NCI-H82 (cell line): ENCODE measurements at regions not wholly inside any gene's neighbourhood (a gene's known extent, or its start where the extent isn't known, plus 50 kb on each side); places are given as distances from the start of the nearest gene placed in this dataset.
A peak's percentile ranks its signal among the peaks of the same experiment; 100 is the strongest.

ENCODE experiments used
- DNase-seq: peaks from one replicate; lab custom pipeline; 2025; lab: John Stamatoyannopoulos, UW

DNA sequence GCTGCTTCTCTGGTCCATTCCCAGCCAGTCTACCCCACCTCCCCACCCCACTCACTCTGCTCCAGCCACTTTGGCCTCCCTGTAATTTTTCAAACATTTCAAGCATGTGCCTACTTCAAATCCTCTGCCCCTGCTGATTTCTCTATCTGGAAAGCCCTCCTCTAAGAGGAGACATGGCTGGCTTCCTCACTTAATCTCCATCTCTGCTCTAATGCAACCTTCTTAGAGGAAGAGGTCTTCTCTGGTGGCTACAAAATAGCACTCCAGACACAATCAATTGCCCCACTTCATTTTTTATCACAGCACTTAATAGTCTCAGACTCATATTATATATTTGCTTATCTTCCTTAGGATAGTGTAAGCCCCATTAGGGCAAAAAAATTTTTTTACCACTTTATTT, 161.1 kb upstream of the SLC39A10 start:
- no peak for DNase-seq

DNA sequence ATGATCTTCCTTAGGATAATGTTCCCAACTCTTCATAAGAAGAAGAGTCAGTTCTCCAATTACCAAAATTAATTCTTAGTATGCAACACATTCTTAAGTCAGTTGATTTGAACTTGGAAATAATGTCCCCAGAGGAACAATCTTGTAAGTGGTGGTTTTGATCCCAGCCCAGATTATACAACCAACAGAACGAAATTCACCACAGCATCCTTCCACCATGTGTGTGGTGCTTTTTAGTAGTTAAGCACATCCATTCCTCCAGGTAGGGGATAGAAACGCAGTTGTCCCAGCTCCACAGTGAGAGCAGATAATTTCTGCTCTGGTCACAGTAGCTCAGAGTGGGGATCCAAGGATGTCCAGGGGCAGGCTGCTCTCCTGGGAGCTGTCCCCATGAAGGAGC, 161.7 kb upstream of the SLC39A10 start:
- no peak for DNase-seq

DNA sequence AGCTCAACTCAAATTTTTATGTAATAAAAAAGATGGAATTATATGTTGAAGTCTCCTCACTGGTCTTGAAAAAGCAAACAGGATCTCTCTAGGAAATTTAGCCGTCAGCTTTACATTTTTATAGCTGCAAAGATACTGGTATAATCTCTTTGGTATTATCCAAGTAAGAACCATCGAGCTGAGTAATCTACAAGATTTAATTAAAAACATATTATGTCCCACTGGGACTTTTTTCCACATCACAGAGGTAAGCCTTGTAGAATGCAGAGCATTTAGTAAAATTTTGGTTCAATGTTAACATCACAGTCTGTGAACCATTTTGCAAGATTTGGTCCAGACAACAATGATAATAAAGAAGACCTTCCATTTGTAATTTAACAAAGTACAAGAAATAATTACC, 162.6 kb upstream of the SLC39A10 start:
- DNase-seq: no peak

DNA sequence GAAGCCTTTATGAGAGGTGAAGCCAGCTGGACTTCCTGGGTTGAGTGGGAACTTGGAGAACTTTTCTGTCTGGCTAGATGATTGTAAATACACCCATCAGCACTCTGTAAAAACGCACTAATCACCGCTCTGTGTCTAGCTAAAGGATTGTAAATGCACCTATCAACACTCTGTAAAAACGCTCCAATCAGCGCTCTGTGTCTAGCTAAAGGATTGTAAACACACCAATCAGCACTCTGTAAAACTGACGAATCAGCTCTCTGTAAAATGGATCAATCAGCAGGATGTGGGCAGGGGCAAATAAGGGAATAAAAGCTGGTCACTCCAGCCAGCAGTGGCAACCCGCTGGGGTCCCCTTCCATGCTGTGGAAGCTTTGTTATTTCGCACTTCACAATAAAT, 163.6 kb upstream of the SLC39A10 start:
- no peak for DNase-seq

DNA sequence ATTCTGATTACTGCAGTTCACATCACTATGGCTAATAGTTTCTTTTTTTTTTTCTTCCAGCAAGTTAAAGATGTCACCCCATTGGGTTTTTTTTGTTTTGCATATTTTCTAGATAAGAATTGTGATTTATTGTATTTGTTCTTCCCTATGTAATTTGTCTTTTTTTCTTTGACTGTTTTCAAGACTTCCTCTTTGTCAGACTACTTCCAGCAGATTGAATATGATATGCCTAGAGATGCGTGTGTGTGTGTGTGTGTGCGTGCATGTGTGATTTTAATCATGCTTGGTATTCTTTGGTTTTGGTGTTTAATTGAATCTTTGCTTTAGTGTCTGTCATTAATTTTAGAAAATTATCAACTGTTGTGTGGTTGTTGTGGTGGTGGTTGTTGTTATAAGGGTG, 166.7 kb upstream of the SLC39A10 start:
- no peak for DNase-seq

DNA sequence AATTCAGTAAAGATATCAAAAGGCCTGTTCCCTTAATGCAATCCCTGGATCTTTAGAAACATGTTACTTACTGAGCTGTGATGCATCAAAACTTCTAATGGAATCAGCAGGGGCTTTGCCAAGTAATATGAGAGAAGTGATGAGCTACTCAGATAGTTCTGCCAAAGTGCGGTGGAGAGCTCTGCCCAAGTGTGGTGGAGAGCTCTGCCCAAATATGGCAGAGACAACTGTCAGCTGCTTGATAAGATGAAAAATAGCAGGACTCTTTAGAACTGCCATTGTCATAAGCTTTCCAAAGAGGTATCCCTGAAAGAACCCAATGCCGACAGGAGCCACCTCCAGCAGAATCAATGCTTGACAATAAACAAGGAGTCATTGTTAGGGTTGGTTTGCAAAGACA, 167.9 kb upstream of the SLC39A10 start:
- no peak for DNase-seq

DNA sequence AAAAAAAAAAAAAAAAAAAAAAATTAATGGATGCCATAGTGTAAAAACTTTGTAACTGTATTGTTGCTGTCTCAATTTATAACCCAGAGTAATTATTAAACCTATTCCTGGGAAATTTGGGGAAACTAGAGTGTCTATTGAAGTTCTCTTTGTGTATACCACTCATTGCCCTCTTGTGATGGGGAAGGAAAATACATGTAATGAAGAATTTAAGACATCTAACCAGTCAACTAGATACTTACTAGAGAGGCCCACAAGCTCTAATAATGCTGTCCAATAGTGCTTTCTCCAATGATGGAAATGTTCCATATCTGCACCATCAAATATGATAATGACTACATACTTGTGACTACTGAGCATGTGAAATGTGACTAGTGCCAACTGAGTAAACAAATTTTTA, 168.5 kb upstream of the SLC39A10 start:
- DNase-seq: no peak

DNA sequence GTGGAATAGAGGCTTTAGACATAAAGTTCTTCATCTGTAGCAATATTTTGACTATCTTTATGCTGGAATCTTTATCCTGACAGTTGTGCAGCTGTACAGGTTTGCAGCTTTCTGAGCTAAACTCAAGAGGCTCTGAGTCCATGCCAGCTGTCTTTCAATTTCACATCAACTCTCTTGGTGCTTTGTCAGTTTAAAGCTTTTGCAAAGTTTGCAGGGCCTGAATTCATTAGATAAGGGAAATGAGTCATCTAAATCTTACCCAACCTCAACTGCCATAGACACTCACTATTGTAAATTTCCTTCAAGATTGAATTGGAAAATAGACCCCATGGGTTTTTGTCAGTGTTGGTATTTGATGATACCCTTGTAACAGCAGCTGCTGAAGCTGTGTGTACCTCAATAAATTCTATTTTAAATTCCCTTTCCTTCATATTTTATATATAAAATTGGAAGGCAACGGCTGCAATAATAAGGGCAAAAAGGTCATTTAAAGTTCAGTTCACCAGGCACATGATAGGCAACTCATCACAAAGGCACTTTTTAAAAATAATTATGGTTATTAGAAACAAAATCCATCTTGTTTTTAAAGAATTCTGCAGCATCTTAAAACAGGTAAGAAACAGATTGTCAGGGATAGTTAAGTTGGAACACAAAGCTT, 169.9 kb upstream of the SLC39A10 start:
- DNase-seq: no peak

DNA sequence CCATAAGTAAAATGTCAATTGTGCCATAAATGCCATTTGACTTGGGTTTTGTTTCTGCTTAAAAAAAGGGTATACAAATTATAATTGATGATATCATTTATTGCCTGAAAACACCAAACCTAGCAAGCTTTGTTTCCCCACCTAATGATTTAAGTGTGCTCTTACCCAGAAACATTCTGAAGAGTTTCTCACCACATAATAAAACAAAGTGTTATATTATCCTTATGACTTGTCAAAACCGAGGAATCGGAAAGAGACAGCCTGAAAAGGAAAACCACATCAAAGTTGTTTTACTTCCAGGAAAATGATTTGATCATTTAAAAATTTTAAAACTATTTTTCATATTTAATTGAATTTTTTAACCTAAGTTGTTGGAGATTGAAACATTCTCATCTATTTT, 170.5 kb upstream of the SLC39A10 start:
- DNase-seq: no peak

DNA sequence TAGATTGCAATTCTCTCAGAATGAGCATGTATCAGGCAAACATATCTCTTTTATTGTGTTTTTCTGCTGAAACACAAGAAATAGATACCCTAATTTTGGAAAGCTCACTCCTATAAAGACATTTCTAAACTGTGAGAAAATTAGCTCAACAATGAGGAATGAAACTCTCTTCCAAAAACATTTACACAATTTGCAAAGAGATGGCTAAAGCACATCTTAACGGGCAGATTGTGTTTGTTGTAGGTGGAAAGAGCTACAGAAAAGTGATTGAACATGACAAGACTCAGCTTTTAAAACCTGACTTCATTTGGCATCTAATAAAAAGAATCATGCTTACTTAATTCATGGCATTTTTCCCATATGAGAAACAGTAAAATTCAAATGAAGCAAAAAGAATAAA, 175.0 kb upstream of the SLC39A10 start:
- no peak for DNase-seq

DNA sequence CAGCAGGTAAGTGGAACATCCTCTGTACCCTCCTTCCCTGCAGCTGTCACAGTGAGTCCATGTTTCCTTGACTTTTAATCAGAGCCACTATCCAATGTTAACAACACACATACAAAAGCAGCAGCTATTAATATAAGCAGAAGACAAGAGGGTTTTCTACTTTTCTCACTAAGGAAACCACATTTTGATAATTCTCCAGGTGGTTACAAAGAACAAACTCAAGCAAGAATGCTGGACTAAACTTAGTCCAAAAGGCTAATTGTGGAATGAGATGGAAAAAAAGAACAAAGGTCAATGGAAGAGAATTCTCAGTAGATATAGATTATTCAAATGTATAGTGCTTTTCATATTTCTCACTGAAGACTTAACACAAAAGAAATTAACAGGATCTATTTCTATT, 176.9 kb upstream of the SLC39A10 start:
- no peak for DNase-seq

DNA sequence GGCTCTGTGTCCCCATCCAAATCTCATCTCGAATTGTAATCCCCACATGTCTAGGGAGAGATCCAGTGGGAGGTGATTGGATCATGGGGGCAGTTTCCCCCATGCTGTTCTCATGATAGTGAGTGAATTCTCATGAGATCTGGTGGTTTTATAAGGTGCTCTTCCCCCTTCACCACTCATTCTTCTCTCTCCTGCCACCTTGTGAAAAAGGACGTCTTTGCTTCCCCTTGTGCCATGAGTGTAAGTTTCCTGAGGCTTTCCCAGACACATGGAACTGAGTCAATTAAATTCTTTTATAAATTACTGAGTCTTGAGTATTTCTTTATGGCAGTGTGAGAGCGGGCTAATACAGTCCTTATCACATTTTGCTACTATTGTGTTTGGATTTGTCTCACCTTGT, 177.6 kb upstream of the SLC39A10 start:
- DNase-seq: no peak

DNA sequence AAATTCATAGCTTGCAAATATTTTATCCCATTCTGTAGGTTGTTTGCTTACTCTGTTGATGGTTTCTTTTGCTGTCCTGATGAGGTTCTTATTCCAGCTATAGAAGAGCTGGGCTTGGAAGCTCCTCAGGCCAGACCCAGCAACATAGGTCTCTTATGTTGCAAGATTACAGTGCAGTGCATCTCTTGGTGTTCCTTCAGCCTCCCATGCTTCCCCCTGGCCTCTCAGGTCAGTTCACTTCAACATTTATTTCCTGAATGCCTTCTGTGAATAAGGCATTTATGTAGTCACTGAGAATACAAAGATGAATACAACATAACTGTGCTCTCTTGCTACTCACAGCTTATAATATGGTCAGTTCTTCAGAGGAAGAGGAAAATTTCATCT, 179.0 kb upstream of the SLC39A10 start:
- DNase-seq: no peak

DNA sequence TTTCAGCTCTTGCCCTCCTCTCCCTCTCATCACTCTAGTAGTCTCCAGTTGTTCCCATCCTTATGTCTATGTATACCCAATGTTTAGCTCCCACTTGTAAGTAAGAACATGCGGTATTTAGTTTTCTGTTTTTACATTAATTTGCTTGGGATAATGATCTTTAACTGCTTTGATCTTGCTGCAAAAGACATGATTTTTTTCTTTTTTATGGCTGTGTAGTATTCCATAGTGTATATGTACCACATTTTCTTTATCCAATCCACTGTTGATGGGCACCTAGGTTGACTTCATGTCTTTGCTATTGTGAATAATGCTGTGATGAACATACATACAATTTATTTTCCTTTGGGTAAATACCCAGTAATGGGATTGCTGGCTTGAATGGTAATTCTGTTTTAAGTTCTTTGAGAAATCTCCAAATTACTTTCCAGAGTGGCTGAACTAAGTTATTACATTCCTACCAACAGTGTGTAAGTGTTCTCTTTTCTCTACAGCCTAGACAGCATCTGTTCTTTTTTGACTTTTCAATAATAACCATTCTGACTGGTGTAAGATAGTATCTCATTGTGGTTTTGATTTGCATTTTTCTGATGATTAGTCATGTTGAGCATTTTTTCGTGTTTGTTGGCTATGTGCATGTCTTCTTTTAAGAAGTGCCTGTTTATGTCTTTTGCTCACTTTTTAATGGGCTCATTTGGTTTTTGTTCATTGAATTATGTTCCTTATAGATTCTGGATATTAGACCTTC, 179.6 kb upstream of the SLC39A10 start:
- DNase-seq: no peak

DNA sequence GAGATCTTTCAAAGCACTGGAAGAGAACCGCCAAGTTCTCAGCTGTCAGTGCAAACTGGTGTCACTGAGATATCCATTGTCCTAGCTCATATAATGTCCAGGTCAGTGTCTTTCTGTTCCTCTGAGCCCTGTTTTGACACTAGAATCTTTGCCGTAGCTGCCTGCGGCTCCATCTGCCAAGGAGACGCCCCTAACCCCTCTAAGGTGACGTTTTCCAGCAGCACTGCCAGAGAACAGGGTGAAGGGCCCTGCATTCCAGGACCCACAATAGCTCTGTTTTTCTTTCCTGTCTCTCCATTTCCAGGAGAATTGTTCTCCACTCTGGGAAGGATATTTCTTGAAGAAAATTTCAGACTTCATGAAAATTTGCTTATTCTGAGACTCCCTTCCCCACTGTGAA, 181.7 kb upstream of the SLC39A10 start:
- DNase-seq: no peak

DNA sequence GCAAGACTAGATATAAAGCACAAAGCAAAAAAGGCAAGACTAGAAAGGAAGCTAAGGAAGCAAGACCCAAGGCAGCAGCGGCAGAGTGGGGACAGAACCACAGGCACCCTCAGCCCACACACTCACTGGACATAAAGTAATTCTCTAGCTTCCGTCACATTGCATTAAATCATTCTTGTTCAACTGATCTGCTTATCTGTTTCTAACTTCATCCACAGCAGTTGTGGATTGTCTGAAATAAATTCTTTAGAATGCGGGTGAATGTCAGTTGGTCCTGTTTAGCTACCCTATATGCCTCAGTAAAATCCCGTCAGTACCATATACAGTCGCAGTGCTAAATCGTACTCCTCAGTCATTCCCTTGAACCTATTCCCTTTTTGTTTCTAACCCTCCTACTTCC, 183.2 kb upstream of the SLC39A10 start:
- DNase-seq: no peak

DNA sequence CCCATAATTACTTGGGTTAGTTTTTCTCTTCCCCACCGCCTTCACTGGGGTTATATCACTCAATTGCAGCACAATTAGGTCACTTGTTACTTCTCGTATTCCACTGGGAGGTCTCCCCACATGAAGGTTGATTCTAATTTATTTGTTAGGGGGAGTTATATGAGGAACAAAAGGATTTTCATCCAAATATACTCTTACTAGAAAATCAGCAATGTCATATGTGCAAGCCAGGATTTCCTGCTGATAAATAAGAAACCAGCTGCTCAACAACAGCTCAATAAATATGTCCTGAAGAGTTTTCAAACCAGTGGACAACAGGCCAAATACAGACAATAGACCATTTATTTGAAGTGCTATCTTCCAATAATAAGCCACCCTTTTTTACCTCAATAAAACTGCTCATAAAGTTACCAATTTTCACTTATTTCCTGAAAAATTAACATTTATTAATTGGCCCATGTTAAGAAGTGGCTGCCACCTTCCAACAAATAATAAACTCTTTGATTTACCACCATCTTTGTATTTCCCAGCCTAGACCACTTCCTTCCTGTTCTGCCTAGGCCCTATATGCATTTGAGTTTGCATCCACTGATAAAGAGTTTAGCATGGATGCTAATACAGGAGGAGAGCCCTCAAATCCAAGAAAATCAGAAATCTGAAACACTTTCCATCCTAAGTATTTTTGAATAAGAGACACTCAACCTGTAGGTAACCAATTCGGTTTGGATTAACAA, 184.4 kb upstream of the SLC39A10 start:
- DNase-seq: no peak

DNA sequence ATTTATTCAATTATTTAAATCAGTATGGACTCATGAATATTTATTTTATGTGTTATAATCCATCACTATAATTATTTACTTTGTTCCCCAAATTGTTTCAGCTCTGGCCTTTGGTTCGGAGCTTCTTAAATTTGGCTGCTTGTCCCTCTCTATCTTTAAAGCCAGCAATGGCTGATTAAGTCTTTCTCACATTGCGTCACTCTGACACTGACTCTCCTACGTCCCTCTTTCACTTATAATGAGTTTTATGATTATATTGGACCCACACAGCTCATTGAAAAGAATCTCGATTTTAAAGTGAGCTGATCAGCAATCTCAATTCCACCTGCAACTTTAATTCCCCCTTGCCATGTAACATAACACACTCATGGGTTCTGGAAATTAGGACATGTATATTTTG, 185.2 kb upstream of the SLC39A10 start:
- no peak for DNase-seq

DNA sequence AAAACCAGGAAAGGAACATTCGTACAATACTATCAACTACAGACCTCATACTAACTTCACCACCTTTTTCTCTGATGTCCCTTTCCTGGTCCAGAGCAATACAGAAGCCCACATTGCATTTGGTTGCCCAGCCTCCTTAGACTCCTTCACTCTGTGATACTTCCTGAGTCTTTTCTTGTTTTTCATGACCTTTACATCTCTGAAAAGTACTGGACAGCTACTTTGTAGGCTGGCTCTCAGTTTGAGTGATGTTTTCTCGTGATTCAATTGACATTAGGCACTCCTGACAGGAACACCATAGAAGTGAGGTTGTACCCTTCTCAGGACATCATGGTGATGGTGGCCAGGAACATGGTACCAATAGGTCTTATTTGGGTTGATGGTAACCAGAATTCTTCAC, 185.9 kb upstream of the SLC39A10 start:
- DNase-seq: no peak

DNA sequence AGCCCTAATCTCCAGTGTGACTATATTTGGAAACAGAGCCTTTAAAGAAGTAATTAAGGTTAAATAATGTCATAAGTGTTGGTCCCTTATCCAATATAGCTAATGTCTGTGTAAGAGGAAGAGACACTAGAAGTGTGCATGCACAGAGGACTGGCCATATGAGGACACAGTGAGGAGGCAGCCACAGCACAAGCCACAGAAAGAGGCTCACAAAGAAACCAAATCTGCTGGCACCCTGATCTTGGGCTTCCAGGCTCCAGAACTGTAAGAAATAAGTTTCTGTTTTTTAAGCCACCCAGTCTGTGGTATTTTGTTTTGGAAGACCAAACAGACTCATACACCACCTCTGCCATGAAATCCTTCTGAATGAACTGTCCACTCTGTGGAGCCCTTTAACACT, 186.4 kb upstream of the SLC39A10 start:
- no peak for DNase-seq

DNA sequence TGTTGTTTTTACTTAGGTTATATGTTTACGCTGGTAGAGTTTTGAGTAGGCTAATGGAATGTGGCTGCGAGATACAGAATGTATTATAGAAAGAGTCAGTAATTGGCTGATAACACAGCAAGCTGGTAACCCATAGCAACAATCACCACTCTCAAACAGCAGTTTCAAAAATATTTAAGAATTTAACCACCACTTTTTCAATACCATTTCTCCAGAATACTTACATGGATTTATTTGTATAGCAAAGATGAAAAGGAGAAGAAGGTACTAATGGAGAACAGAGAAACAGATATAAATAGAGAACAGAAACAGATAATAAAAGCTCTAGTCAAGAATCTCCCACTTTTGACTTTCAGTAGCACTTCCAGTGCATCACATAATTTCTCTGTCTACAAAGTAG, 188.3 kb upstream of the SLC39A10 start:
- DNase-seq: no peak

DNA sequence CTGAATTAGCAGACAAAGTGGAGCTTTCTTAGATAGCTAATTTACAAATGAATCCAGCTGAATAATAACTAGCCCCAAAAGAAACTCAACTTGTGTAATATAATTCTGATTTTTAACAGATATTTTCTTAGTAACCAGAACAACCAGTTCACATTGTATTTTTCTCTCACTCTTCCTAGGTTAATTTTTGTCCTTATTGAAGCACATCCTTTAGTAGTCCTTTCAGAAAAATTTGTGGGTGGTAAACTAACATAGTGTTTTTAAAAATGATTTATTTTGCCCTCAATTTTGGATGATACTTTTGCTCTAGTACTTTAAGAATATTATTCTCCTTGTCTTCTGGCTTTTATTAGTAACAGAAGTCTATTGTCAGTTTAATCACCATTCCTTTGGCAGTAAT, 190.6 kb upstream of the SLC39A10 start:
- no peak for DNase-seq

DNA sequence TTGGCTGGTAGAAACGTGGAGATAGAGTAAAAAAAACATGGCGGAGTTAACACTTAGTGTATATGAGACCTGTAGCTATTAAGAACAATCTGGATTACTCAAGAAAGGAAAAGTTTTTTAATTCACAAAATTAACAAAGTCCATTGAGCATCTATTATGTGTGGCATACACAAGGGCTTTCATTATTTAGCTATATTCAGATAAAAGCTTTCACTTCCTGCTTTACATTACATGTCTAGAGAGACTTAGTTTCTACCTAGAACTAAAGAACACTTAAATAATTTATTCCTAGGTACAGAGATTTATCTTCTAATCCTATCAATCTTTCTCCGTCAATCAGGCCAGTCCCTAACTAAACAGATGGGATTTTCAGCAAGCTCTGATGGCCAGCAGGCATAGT, 196.0 kb upstream of the SLC39A10 start:
- DNase-seq: peak; percentile 51
